Endothelial cell of umbilical vein (primary cell): ENCODE measurements at regions not wholly inside any gene's neighbourhood (a gene's known extent, or its start where the extent isn't known, plus 50 kb on each side); places are given as distances from the start of the nearest gene placed in this dataset.

Source experiments
- EZH2 ChIP-seq: IDR thresholded peaks from 2 replicates; pipeline ENCODE4 v1.6.1; 2012; ENCODE audit warnings: borderline replicate concordance, low read depth, mild to moderate bottlenecking, moderate library complexity, low read length, inconsistent platforms; ENCODE audit not compliant: severe bottlenecking
- MYC ChIP-seq: IDR thresholded peaks from one replicate; pipeline ENCODE4 v1.6.1; 2011; ENCODE audit warnings: mild to moderate bottlenecking, low read depth, low read length
- POLR2A ChIP-seq: IDR thresholded peaks from 2 replicates; pipeline ENCODE4 v1.6.1; 2012; ENCODE audit warnings: low read depth, mild to moderate bottlenecking, control low read depth, low read length
- POLR2AphosphoS5 ChIP-seq: IDR thresholded peaks from 2 replicates; pipeline ENCODE4 v1.6.1; 2012; ENCODE audit warnings: low read depth, mild to moderate bottlenecking, control low read depth, low read length, moderate library complexity; ENCODE audit not compliant: insufficient read depth
- TF ChIP-seq, protein P1 (sequence below), 2 donors: IDR thresholded peaks; 1 replicate in 1 of 2; 2 replicates in 1 of 2; pipeline ENCODE4 v1.5.1; 2011; ENCODE audit warnings: low read length in 2 of 2, mild to moderate bottlenecking in 2 of 2, moderate library complexity in 2 of 2, control low read depth in 1 of 2, inconsistent platforms in 1 of 2, low read depth in 1 of 2; ENCODE audit not compliant: insufficient read depth in 1 of 2; ENCODE audit errors: extremely low read depth in 1 of 2
- TF ChIP-seq, protein P2 (sequence below): IDR thresholded peaks from 2 replicates; pipeline ENCODE4 v1.6.1; 2011; ENCODE audit not compliant: insufficient read depth, insufficient read length

DNA sequence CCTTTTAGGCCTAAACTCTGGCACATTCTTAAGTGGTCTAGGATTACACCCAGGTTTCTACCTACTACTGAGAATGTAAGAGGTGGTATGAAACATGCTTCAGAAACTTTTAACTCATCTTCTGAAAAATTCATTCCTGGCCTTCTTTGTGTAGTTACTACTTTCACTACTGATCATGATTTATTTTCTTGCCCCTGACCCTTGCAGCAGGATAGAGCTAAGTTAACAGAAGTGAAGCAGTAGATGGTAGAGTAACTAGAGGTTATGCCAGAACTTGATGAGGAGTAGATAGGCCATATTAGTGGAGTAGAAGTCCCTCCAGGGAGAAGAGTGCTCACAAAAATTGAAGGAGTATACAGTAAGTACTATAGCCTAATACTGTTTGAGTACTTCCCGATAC lies 75.5 kb upstream of the MSTN start:
- TF ChIP-seq, protein P1, sequence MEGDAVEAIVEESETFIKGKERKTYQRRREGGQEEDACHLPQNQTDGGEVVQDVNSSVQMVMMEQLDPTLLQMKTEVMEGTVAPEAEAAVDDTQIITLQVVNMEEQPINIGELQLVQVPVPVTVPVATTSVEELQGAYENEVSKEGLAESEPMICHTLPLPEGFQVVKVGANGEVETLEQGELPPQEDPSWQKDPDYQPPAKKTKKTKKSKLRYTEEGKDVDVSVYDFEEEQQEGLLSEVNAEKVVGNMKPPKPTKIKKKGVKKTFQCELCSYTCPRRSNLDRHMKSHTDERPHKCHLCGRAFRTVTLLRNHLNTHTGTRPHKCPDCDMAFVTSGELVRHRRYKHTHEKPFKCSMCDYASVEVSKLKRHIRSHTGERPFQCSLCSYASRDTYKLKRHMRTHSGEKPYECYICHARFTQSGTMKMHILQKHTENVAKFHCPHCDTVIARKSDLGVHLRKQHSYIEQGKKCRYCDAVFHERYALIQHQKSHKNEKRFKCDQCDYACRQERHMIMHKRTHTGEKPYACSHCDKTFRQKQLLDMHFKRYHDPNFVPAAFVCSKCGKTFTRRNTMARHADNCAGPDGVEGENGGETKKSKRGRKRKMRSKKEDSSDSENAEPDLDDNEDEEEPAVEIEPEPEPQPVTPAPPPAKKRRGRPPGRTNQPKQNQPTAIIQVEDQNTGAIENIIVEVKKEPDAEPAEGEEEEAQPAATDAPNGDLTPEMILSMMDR (IDR thresholded peaks at IDR 0.05; ENCODE audit: extremely low read depth in 1 of 2, insufficient read depth in 1 of 2, low read depth in 1 of 2, low read length in 2 of 2), result no peak
- TF ChIP-seq POLR2AphosphoS5, result no peak
- TF ChIP-seq POLR2A, result no peak
- TF ChIP-seq, protein P2, sequence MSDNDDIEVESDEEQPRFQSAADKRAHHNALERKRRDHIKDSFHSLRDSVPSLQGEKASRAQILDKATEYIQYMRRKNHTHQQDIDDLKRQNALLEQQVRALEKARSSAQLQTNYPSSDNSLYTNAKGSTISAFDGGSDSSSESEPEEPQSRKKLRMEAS, result no peak
- no peak for TF ChIP-seq EZH2
- TF ChIP-seq MYC, result no peak
